B cell (primary cell): ENCODE measurements at regions not wholly inside any gene's neighbourhood (a gene's known extent, or its start where the extent isn't known, plus 50 kb on each side); places are given as distances from the start of the nearest gene placed in this dataset.

Experiments
- EZH2 ChIP-seq: IDR thresholded peaks from 2 replicates; pipeline ENCODE4 v1.6.1; 2012; ENCODE audit warnings: borderline replicate concordance, low read depth, mild to moderate bottlenecking, moderate library complexity, low read length; ENCODE audit not compliant: insufficient read depth, poor library complexity, severe bottlenecking
- TF ChIP-seq, protein P1 (sequence below): fragments of 200-600 bp; IDR thresholded peaks from one replicate; pipeline ENCODE4 v1.8.0; 2022; ENCODE audit warnings: antibody characterized with exemption, mild to moderate bottlenecking

DNA sequence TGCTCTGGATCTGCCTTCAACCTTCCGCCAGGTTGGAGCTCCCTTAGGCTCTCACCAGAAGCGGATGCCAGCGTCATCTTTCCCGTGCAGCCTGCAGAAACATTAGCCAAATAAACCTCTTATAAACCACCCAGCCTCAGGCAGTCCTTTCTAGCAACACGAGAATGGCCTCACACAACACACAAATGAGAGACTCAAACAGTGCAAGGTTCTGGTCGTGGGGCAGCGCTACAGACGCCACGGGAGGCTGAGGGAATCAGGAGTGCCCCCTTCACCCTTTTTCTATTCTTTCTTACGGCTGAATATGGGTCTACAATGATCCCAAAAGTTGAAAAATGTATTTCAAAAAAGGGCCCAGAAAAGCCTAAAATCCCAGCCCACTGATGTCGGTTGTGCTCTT, 96.4 kb downstream of the FOXL3 start:
- TF ChIP-seq, protein P1, sequence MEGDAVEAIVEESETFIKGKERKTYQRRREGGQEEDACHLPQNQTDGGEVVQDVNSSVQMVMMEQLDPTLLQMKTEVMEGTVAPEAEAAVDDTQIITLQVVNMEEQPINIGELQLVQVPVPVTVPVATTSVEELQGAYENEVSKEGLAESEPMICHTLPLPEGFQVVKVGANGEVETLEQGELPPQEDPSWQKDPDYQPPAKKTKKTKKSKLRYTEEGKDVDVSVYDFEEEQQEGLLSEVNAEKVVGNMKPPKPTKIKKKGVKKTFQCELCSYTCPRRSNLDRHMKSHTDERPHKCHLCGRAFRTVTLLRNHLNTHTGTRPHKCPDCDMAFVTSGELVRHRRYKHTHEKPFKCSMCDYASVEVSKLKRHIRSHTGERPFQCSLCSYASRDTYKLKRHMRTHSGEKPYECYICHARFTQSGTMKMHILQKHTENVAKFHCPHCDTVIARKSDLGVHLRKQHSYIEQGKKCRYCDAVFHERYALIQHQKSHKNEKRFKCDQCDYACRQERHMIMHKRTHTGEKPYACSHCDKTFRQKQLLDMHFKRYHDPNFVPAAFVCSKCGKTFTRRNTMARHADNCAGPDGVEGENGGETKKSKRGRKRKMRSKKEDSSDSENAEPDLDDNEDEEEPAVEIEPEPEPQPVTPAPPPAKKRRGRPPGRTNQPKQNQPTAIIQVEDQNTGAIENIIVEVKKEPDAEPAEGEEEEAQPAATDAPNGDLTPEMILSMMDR = no peak
- TF ChIP-seq EZH2 = no peak
